H1 (cell line): ENCODE measurements at regions not wholly inside any gene's neighbourhood (a gene's known extent, or its start where the extent isn't known, plus 50 kb on each side); places are given as distances from the start of the nearest gene placed in this dataset.
A peak's percentile ranks its signal among the peaks of the same experiment; 100 is the strongest.

ENCODE experiments used
- CTCF ChIA-PET: fragments of 300-600 bp; sonication (Branson Sonifier 250); formaldehyde crosslinking; loops from one replicate; lab custom pipeline; 2021; ENCODE audit not compliant: partially characterized antibody; lab: Charles Lee
- POLR2A ChIA-PET: fragments of 300-600 bp; sonication (Branson Sonifier 250); formaldehyde crosslinking; loops from one replicate; lab custom pipeline; 2021; ENCODE audit warnings: inconsistent platforms; ENCODE audit not compliant: partially characterized antibody; lab: Charles Lee
- DNase-seq, 2 experiments: peaks; one replicate each; pipeline versions ENCODE4 v3.0.0 to v3.0.0-alpha.2; 2010 to 2022; ENCODE audit warnings: low spot score in 2 of 2, low read depth in 1 of 2, mixed read lengths in 1 of 2
- FAIRE-seq: peaks from 2 replicates; lab custom pipeline; 2011; peaks lifted over from hg19 to GRCh38; lab: Jason Lieb, UNC
- H2AFZ ChIP-seq: 2 replicates; pipeline ENCODE4 v1.8.1; 2012; ENCODE audit warnings: low read length, inconsistent platforms
- H2AK5ac ChIP-seq: 2 replicates; pipeline ENCODE4 v1.6.1; 2013; ENCODE audit warnings: low read depth, low read length
- H2BK120ac ChIP-seq: replicated peaks from 2 replicates; pipeline ENCODE3; 2013; ENCODE audit warnings: low read depth, low read length, inconsistent platforms
- H2BK12ac ChIP-seq: 2 replicates; pipeline ENCODE4 v1.6.1; 2013; ENCODE audit warnings: low read depth, low read length
- H2BK15ac ChIP-seq: 2 replicates; pipeline ENCODE4 v1.6.1; 2013; ENCODE audit warnings: low read length
- H2BK20ac ChIP-seq: 2 replicates; pipeline ENCODE4 v1.6.1; 2013; ENCODE audit warnings: low read length
- H2BK5ac ChIP-seq: 2 replicates; pipeline ENCODE4 v1.6.1; 2013; ENCODE audit warnings: low read depth, low read length
- H3K14ac ChIP-seq: 2 replicates; pipeline ENCODE4 v1.6.1; 2013; ENCODE audit warnings: inconsistent platforms; ENCODE audit not compliant: insufficient read length
- H3K18ac ChIP-seq: 2 replicates; pipeline ENCODE4 v1.6.1; 2013; ENCODE audit warnings: low read length; ENCODE audit errors: extremely low read depth
- H3K23ac ChIP-seq: 2 replicates; pipeline ENCODE4 v1.6.1; 2013; ENCODE audit warnings: inconsistent platforms; ENCODE audit not compliant: insufficient read length
- H3K23me2 ChIP-seq: 2 replicates; pipeline ENCODE4 v1.6.1; 2013; ENCODE audit warnings: low read depth, low read length
- H3K27ac ChIP-seq: 2 replicates; pipeline ENCODE4 v1.6.1; 2011; ENCODE audit warnings: low read depth, low read length, inconsistent platforms
- H3K27me3 ChIP-seq, 4 experiments: replicated peaks in 1 of 4; 1 replicate in 1 of 4; 2 replicates in 3 of 4; pipeline versions ENCODE4 v1.6.1 to v1.8.1; 2011 to 2013; ENCODE audit warnings: low read length in 3 of 4, mild to moderate bottlenecking in 3 of 4, inconsistent platforms in 2 of 4, mixed read lengths in 2 of 4, moderate library complexity in 1 of 4; ENCODE audit not compliant: control insufficient read depth in 3 of 4, insufficient read depth in 3 of 4; ENCODE audit errors: extremely low read depth in 1 of 4
- H3K36me3 ChIP-seq, 4 experiments: 2 replicates each; pipeline versions ENCODE4 v1.6.1 to v1.8.1; 2011 to 2013; ENCODE audit warnings: mild to moderate bottlenecking in 4 of 4, low read length in 3 of 4, moderate library complexity in 2 of 4, control low read depth in 1 of 4, inconsistent platforms in 1 of 4; ENCODE audit not compliant: insufficient read depth in 4 of 4, control insufficient read depth in 2 of 4
- H3K4ac ChIP-seq: replicated peaks from 2 replicates; pipeline ENCODE3; 2013; ENCODE audit warnings: low read length, low read depth, mixed read lengths, inconsistent platforms; ENCODE audit not compliant: insufficient read length
- H3K4me1 ChIP-seq, 4 experiments: replicated peaks in 1 of 4; 1 replicate in 1 of 4; 2 replicates in 3 of 4; pipeline versions ENCODE4 v1.6.1 to v1.8.1; 2011 to 2013; ENCODE audit warnings: low read length in 3 of 4, inconsistent platforms in 2 of 4, mixed read lengths in 1 of 4; ENCODE audit not compliant: insufficient read depth in 4 of 4, control insufficient read depth in 3 of 4
- H3K4me2 ChIP-seq, 2 experiments: 2 replicates each; pipeline versions ENCODE4 v1.6.1 to v1.8.1; 2011 to 2013; ENCODE audit warnings: low read depth in 2 of 2, low read length in 2 of 2, control low read depth in 1 of 2, inconsistent platforms in 1 of 2, mild to moderate bottlenecking in 1 of 2; ENCODE audit not compliant: insufficient read depth in 1 of 2
- H3K4me3 ChIP-seq, 4 experiments: fragments of 200-600, 300-600 bp in 1 of 4; sonication (generic), shearing (Covaris generic), sonication (Bioruptor Twin) in 1 of 4; 2 replicates each; pipeline versions ENCODE4 v1.5.1 to v1.8.1; 2011 to 2016; ENCODE audit warnings: low read length in 4 of 4, low read depth in 3 of 4, control low read depth in 2 of 4, inconsistent platforms in 2 of 4, mild to moderate bottlenecking in 2 of 4, mixed read lengths in 1 of 4, moderate library complexity in 1 of 4; ENCODE audit not compliant: insufficient read depth in 2 of 4; ENCODE audit errors: extremely low read depth in 1 of 4
- H3K56ac ChIP-seq: replicated peaks from 2 replicates; pipeline ENCODE3; 2013; ENCODE audit warnings: low read depth, mild to moderate bottlenecking, mixed read lengths, low read length, inconsistent platforms; ENCODE audit not compliant: insufficient read length
- H3K79me1 ChIP-seq: 2 replicates; pipeline ENCODE4 v1.6.1; 2013; ENCODE audit warnings: low read depth, low read length, control low read depth
- H3K79me2 ChIP-seq, 2 experiments: 2 replicates each; pipeline versions ENCODE4 v1.6.1 to v1.8.1; 2012 to 2013; ENCODE audit warnings: low read length in 2 of 2, mild to moderate bottlenecking in 2 of 2, inconsistent platforms in 1 of 2; ENCODE audit not compliant: insufficient read depth in 2 of 2, control insufficient read depth in 1 of 2
- H3K9ac ChIP-seq, 4 experiments: replicated peaks in 1 of 4; 1 replicate in 1 of 4; 2 replicates in 3 of 4; pipeline versions ENCODE4 v1.6.1 to v1.8.1; 2011 to 2013; ENCODE audit warnings: low read depth in 3 of 4, low read length in 3 of 4, control low read depth in 2 of 4, mild to moderate bottlenecking in 2 of 4, moderate library complexity in 2 of 4, inconsistent platforms in 1 of 4; ENCODE audit errors: extremely low read depth in 1 of 4
- H3K9me3 ChIP-seq, 2 experiments: 2 replicates each; pipeline versions ENCODE4 v1.6.1 to v1.8.1; 2012 to 2013; ENCODE audit warnings: mild to moderate bottlenecking in 2 of 2, moderate library complexity in 2 of 2, control low read depth in 1 of 2, inconsistent platforms in 1 of 2, low read depth in 1 of 2, low read length in 1 of 2, mixed read lengths in 1 of 2; ENCODE audit not compliant: insufficient read depth in 2 of 2
- H4K20me1 ChIP-seq, 2 experiments: replicated peaks in 1 of 2; 2 replicates each; pipeline versions ENCODE3 to v1.8.1; 2011 to 2013; ENCODE audit warnings: inconsistent platforms in 2 of 2, low read length in 2 of 2, mild to moderate bottlenecking in 1 of 2; ENCODE audit not compliant: insufficient read depth in 2 of 2, control insufficient read depth in 1 of 2
- H4K5ac ChIP-seq: 2 replicates; pipeline ENCODE4 v1.6.1; 2013; ENCODE audit warnings: low read length, low read depth, mixed read lengths, inconsistent platforms; ENCODE audit not compliant: insufficient read length
- H4K8ac ChIP-seq: 2 replicates; pipeline ENCODE4 v1.8.0; 2013; ENCODE audit warnings: mild to moderate bottlenecking, moderate library complexity, low read length, inconsistent platforms; ENCODE audit not compliant: insufficient read depth; ENCODE audit errors: extremely low read depth
- H4K91ac ChIP-seq: replicated peaks from 2 replicates; pipeline ENCODE3; 2013; ENCODE audit warnings: low read length, mixed read lengths, inconsistent platforms; ENCODE audit not compliant: insufficient read length
- ASH2L ChIP-seq: fragments of 200-600, 300-600 bp; sonication (generic); IDR thresholded peaks from one replicate; pipeline ENCODE4 v1.7.1; 2017; ENCODE audit warnings: low read length
- BACH1 ChIP-seq: IDR thresholded peaks from 2 replicates; pipeline ENCODE4 v1.6.1; 2012; ENCODE audit warnings: low read length, improper control_type of control experiment
- CREB1 ChIP-seq: IDR thresholded peaks from 2 replicates; pipeline ENCODE4 v1.6.1; 2012; ENCODE audit warnings: inconsistent platforms
- GABPA ChIP-seq: IDR thresholded peaks from 2 replicates; pipeline ENCODE4 v1.6.1; 2011; ENCODE audit warnings: mild to moderate bottlenecking, low read length, moderate library complexity, borderline replicate concordance; ENCODE audit not compliant: insufficient read depth
- HDAC2 ChIP-seq, 2 experiments: fragments of 300-600 bp in 1 of 2; sonication (generic) in 1 of 2; IDR thresholded peaks; 2 replicates each; pipeline ENCODE4 v1.6.1; 2011 to 2012; ENCODE audit warnings: low read depth in 2 of 2, low read length in 2 of 2, mild to moderate bottlenecking in 2 of 2, moderate library complexity in 2 of 2, borderline replicate concordance in 1 of 2, inconsistent platforms in 1 of 2
- KDM1A ChIP-seq: fragments of 200-600, 300-600 bp; sonication (generic); IDR thresholded peaks from 2 replicates; pipeline ENCODE4 v1.7.1; 2016; ENCODE audit warnings: mild to moderate bottlenecking, low read length, borderline replicate concordance
- SP1 ChIP-seq: IDR thresholded peaks from 2 replicates; pipeline ENCODE4 v1.6.1; 2011; ENCODE audit warnings: low read depth, low read length
- TAF7 ChIP-seq: optimal IDR thresholded peaks from 2 replicates; pipeline ENCODE3; 2011; ENCODE audit warnings: low read depth, mild to moderate bottlenecking, inconsistent platforms, low read length, moderate library complexity, borderline replicate concordance
- TCF12 ChIP-seq: IDR thresholded peaks from 2 replicates; pipeline ENCODE4 v1.6.1; 2011; ENCODE audit warnings: low read depth, mild to moderate bottlenecking, low read length
- TEAD4 ChIP-seq: IDR thresholded peaks from 2 replicates; pipeline ENCODE4 v1.6.1; 2012; ENCODE audit warnings: low read depth, low read length, inconsistent platforms, mixed read lengths
- YY1 ChIP-seq: IDR thresholded peaks from 2 replicates; pipeline ENCODE4 v1.6.1; 2011; ENCODE audit warnings: low read depth, mild to moderate bottlenecking, low read length
- WGBS, 2 experiments: shearing (Covaris generic) in 1 of 2; methylation state at CpG; one replicate each; pipeline versions ENCODE4 v1.1.6 to v1.1.7; 2013 to 2015; ENCODE audit warnings: low lambda C conversion rate in 2 of 2, mixed read lengths in 2 of 2, inconsistent platforms in 1 of 2, low coverage in 1 of 2, missing lambda C conversion rate in 1 of 2; ENCODE audit not compliant: insufficient replicate concordance in 2 of 2, insufficient coverage in 1 of 2, insufficient read length in 1 of 2; ENCODE audit errors: extremely low coverage in 1 of 2, missing lambda C conversion rate in 1 of 2; 5-methylcytosine and 5-hydroxymethylcytosine counted together

GRCh38 chr1:221169447-221169889 is 290.2 kb downstream of the HLX start:
- Histone ChIP-seq H2AK5ac (no peak overlapping the region), H3K4me2 (peak overlapping the region; percentile 17 to 45; a peak in 3 of 4 replicates), H3K56ac (no peak overlapping the region), H2BK5ac (no peak overlapping the region), H3K23ac (no peak overlapping the region), H3K27me3 (no peaks in the 10 kb centered on the region), H4K8ac (no peak overlapping the region), H4K5ac (no peak overlapping the region), H4K20me1 (no peaks in the 10 kb centered on the region), H3K14ac (no peak overlapping the region), H3K23me2 (peaks cover 1% of the 10 kb centered on the region; the same call in 1 of the 2 replicates), H2BK15ac (no peak overlapping the region), H3K36me3 (peaks cover 0 to 2% (median 0%) of the 10 kb centered on the region in 4 experiments; a peak in 1 of 8 replicates), H2BK120ac (no peak overlapping the region), H3K4me1 (peaks cover 0 to 9% (median 4%) of the 10 kb centered on the region in 4 experiments; a peak in 2 of 7 replicates), H2BK20ac (0 out of 2 replicates have a peak overlapping the region, but pooled peaks have one; percentile 88), H3K18ac (no peak overlapping the region), H2AFZ (no peak overlapping the region), H3K9ac (no peak overlapping the region), H4K91ac (no peak overlapping the region), H3K4me3 (peak overlapping the region in 1 of 4 experiments; percentile 13; a peak in 1 of 8 replicates), H3K9me3 (peaks cover 0 to 4% of the 10 kb centered on the region in 2 experiments; a peak in 1 of 4 replicates), H3K27ac (no peak overlapping the region), H3K79me2 (no peaks in the 10 kb centered on the region), H3K79me1 (no peaks in the 10 kb centered on the region), H3K4ac (no peak overlapping the region), H2BK12ac (no peak overlapping the region)
- DNase-seq (peak in 1 of 2 experiments; percentile 15), FAIRE-seq (peak; percentile 86)
- ChIA-PET POLR2A (no interaction called here), CTCF (interaction anchor here (1.2 kb wide), 1 partner anchor 33 kb away, joined by 3 read pairs; no protein-coding TSS in a partner anchor)
- 32% methylated on average over 2 of the region's 2 CpGs; no CpG with 5 or more reads in 1 of the 2 experiments for WGBS, 2 experiments
- 0 out of 2 replicates have a peak, but pooled peaks have one; percentile 62 for TF ChIP-seq TCF12
- TF ChIP-seq HDAC2 (IDR thresholded peaks at IDR 0.05; ENCODE audit: borderline replicate concordance in 1 of 2, low read depth in 2 of 2, low read length in 2 of 2) = peak; percentile 73 to 91; a peak in 3 of 4 replicates
- peak; percentile 84 for TF ChIP-seq TEAD4
- peak; percentile 82 for TF ChIP-seq SP1
- TF ChIP-seq ASH2L = peak; percentile 60
- no peak for TF ChIP-seq TAF7
- peak; percentile 30; the same call in 1 of the 2 replicates for TF ChIP-seq BACH1
- 0 out of 2 replicates have a peak, but pooled peaks have one; percentile 30 for TF ChIP-seq KDM1A
- TF ChIP-seq CREB1 = 0 out of 2 replicates have a peak, but pooled peaks have one; percentile 31
- no peak for TF ChIP-seq GABPA
- TF ChIP-seq YY1 = peak; percentile 65; the same call in 1 of the 2 replicates
